NCI-H69 (cell line): ENCODE measurements at regions not wholly inside any gene's neighbourhood (a gene's known extent, or its start where the extent isn't known, plus 50 kb on each side); places are given as distances from the start of the nearest gene placed in this dataset.
"Not testable (repeated sequence)": the region's sequence is repeated elsewhere in the genome, so short reads cannot be mapped to it uniquely, and the experiment has no call there.

ENCODE experiments used
- DNase-seq: peaks from one replicate; lab custom pipeline; 2025; lab: John Stamatoyannopoulos, UW

DNA sequence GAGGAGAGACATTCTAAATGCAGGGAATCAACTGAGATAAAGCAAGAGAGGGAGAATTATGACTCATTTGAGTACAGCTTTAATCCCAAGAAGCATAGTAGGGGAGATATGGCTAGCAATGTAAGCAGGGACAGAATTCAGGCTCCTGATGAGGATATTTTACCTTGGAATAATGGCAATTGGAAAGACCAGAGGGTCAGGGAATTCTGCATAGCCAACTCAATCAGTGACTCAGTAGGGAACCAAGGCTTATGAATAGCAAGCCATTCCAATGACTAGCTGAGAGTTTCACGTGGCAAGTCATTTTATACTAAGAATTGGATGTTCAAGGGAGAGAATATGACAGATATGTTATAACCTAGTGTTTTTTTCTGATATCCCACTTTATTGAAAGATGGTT, 563.8 kb upstream of the NETO1 start:
- DNase-seq = no peak

GRCh38 chr18:73421010-73421409, 553.2 kb upstream of the NETO1 start:
- DNase-seq = no peak

GRCh38 chr18:73419531-73419930, 551.7 kb upstream of the NETO1 start:
- no peak for DNase-seq

DNA sequence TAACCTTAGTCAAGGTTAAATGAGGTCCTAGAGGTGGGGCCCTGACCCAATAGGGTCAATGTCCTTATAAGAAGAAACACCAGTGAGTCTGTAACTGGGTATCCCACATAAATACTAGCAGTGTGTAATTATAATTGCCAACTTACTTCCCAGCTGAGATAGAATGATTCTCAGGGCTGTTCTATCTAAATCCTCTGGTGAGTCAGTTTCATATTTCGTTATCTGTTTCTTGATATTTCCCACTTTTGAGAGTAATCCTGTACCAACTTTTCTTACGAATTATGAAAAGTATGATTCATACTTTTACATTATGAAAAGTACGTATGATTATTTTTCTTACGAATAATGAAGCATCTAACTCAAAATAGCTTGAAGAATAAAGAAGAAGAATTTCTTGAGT, 546.8 kb upstream of the NETO1 start:
- DNase-seq = no peak

GRCh38 chr18:73414069-73414468, 546.3 kb upstream of the NETO1 start:
- DNase-seq = no peak

DNA sequence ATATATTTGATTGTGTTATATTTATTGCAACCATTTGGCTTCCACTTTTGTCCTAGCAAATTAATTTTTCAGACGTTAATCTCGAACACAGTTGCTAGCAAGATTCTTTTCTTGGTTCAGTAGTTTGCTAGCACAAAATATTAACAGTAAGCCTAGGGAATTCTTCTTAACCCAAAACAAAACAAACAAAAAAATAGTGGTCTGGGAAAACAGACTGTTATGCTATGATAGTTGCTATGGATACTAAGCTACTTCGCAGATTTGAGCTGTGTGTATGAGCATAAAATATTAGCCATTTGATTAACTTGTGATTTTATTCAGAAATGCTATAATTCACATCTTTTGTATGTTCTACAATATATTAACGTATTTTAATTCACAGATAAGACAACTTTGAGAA, 541.5 kb upstream of the NETO1 start:
- no peak for DNase-seq

DNA sequence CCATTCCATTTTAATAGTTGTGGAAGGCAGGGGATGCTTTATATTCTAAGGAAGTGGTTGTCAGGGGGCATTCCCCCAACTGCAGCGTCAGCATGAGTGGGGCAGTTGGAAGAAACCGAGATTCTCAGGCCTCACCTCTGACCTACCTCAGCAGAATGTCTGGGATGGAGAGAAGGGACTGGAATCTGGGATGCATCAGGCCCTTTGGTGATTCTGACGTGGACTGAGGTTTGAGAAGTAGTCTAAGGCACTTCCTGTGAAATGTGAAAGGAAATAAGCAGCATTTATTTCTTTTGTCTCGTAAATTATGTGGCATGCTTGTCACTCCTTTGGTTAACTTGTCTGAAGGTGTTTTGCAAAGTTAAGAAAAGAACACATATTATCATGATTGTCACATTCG, 540.7 kb upstream of the NETO1 start:
- no peak for DNase-seq

DNA sequence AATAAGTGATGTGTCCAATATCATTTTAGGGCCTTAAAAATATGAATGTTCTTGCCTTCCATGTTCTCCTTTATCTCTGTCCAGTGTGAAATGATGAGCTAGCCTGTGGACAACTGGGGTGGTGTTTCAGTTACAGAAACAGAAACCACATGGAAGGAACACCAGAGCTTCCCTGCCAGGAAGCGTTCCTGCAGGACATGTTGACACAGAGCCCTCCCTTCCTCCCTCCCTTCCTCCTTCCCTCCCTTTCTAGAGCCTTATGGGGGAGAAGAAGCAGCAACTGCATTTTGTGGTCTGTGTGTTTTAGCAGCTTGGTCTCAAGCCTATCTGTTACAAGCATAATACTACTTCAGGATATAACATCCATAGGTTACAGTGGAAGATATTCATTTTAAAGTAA, 539.7 kb upstream of the NETO1 start:
- DNase-seq = peak; percentile 71

GRCh38 chr18:73384246-73384645, 516.5 kb upstream of the NETO1 start:
- no peak for DNase-seq

GRCh38 chr18:73381699-73382036, 513.9 kb upstream of the NETO1 start:
- DNase-seq = no peak

- no peak for DNase-seq
Observed at GRCh38 chr18:73381016-73381698, 513.4 kb upstream of the NETO1 start.

GRCh38 chr18:73366713-73367112, 498.9 kb upstream of the NETO1 start:
- no peak for DNase-seq

DNA sequence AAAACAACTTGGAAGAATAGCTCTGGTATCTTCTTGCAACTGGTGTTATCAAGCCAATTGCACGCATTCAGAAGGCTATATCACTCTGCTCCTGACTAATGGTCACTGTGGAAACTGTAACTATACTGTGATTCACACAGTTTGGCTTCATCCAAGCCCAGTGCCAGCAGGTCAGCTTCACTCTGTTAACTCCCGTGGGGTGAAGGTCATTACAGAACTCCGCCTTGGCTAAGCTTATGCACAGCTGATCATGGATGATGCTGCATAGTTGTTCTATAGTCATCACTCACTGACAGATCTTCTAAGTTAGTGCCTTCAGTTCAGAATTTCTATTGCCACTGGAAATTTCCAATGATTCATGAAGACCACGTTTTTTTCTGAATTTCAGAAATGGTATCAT, 497.2 kb upstream of the NETO1 start:
- no peak for DNase-seq

GRCh38 chr18:73355121-73355520, 487.3 kb upstream of the NETO1 start:
- DNase-seq = no peak

- DNase-seq = peak; percentile 85
Observed at GRCh38 chr18:73352546-73352945, 484.8 kb upstream of the NETO1 start.

- no peak for DNase-seq
Observed at GRCh38 chr18:73340135-73340977, 472.6 kb upstream of the NETO1 start.

- DNase-seq = peak; percentile 77
Observed at GRCh38 chr18:73331212-73331772, 463.5 kb upstream of the NETO1 start.

DNA sequence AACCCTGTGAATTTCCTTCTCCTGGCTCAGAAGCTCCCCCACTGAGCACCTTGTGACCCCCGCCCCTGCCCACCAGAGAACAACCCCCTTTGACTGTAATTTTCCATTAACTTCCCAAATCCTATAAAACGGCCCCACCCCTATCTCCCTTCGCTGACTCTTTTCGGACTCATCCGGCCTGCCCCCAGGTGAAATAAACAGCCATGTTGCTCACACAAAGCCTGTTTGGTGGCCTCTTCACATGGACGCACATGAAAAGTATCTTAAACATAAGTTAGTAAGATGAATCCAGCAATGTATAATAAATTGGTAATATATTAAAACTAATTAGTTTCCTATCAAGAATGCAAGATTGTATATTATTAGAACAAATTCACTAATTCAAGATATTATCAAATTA, 462.3 kb upstream of the NETO1 start:
- not testable (repeated sequence) for DNase-seq

DNA sequence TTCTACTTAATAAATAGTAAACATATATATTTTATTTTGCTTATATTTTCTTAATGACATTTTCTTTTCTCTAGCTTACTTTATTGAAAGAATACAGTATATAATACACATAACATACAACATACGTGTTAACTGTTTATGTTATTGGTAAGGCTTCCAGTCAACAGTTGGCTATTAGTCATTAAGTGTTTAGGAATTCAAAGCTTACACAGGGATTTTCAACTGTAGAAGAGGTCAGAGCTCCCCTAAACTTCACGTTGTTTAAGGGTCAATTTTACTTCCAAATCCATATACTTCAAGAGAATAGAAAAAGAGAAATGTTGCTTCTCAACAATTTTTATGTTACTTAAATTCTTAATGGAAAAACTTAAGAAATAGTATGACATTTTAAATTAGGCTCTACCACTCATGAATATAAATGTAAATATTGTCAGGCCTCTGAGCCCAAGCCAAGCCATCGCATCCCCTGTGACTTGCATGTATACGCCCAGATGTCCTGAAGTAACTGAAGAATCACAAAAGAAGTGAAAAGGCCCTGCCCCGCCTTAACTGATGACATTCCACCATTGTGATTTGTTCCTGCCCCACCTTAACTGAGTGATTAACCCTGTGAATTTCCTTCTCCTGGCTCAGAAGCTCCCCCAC, 456.5 kb upstream of the NETO1 start:
- not testable (repeated sequence) for DNase-seq

DNA sequence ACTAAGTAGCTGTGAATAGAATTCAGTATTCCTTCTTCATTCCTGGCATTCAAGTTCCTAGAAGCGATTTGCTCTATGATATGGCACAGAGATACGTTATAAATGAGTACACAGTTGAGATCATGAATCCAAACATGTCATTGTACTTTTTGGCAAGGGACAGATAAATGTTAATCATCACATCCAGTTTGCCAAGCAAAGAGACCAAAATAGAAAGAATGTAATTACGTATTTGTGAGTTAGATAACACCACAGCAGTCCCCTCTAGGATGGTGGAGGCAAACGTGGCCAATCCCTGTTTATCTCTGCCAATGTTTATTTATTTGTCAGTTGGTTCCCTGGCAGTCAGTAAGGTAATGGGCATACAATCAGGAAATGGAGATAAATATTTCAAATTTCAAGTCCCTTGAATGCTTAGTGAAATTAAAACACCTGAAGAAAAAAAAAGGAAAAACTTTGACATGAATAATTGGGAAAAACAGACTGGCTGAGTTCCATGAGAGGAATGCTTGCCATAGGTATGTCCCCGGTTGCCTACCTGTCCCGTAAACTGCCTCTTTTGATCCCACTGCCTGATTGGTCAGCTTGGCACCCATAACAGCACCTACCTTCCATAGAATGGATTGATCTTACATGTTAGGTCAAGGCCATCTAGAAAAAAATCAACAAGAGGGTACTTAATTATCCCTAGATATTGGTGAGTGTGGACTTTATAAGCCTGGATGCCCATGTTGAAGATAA, 451.1 kb upstream of the NETO1 start:
- no peak for DNase-seq

GRCh38 chr18:73316513-73316912, 448.7 kb upstream of the NETO1 start:
- no peak for DNase-seq

- DNase-seq = no peak
Observed at GRCh38 chr18:73315381-73315780, 447.6 kb upstream of the NETO1 start.
